ENCODE measurements at regions not wholly inside any gene's neighbourhood (a gene's known extent, or its start where the extent isn't known, plus 50 kb on each side); places are given as distances from the start of the nearest gene placed in this dataset.

GRCh38 chr1:118788463-118788862, 199.7 kb downstream of the TBX15 start:
- TF ChIP-seq, protein P1, sequence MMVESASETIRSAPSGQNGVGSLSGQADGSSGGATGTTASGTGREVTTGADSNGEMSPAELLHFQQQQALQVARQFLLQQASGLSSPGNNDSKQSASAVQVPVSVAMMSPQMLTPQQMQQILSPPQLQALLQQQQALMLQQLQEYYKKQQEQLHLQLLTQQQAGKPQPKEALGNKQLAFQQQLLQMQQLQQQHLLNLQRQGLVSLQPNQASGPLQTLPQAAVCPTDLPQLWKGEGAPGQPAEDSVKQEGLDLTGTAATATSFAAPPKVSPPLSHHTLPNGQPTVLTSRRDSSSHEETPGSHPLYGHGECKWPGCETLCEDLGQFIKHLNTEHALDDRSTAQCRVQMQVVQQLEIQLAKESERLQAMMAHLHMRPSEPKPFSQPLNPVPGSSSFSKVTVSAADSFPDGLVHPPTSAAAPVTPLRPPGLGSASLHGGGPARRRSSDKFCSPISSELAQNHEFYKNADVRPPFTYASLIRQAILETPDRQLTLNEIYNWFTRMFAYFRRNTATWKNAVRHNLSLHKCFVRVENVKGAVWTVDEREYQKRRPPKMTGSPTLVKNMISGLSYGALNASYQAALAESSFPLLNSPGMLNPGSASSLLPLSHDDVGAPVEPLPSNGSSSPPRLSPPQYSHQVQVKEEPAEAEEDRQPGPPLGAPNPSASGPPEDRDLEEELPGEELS (CRISPR knock-in tag; IDR thresholded peaks at IDR 0.05): no peak
- TF ChIP-seq NR2F1 (CRISPR knock-in tag; IDR thresholded peaks at IDR 0.05) (no peak), ZNF674 (CRISPR knock-in tag; IDR thresholded peaks at IDR 0.05; ENCODE audit: low read depth) (no peak), THAP11 (CRISPR knock-in tag; IDR thresholded peaks at IDR 0.05) (no peak), ZNF549 (CRISPR knock-in tag; IDR thresholded peaks at IDR 0.05) (no peak), EP300 (IDR thresholded peaks at IDR 0.05; ENCODE audit: low read depth in 2 of 2, low read length in 2 of 2) (no peak), EP300 (CRISPR knock-in tag; IDR thresholded peaks at IDR 0.05; ENCODE audit: borderline replicate concordance) (no peak), GABPA (IDR thresholded peaks at IDR 0.05; ENCODE audit: low read depth, low read length) (no peak), GABPA (CRISPR knock-in tag; IDR thresholded peaks at IDR 0.05; ENCODE audit: low read depth) (no peak), ZNF253 (CRISPR knock-in tag; IDR thresholded peaks at IDR 0.05; ENCODE audit: borderline replicate concordance) (no peak), ZZZ3 (CRISPR knock-in tag; IDR thresholded peaks at IDR 0.05; ENCODE audit: borderline replicate concordance) (no peak), RNF2 (conservative IDR thresholded peaks at IDR 0.05; ENCODE audit: low read depth) (no peak), SKIL (CRISPR knock-in tag; IDR thresholded peaks at IDR 0.05; ENCODE audit: borderline replicate concordance) (no peak)
- TF ChIP-seq, protein P2, sequence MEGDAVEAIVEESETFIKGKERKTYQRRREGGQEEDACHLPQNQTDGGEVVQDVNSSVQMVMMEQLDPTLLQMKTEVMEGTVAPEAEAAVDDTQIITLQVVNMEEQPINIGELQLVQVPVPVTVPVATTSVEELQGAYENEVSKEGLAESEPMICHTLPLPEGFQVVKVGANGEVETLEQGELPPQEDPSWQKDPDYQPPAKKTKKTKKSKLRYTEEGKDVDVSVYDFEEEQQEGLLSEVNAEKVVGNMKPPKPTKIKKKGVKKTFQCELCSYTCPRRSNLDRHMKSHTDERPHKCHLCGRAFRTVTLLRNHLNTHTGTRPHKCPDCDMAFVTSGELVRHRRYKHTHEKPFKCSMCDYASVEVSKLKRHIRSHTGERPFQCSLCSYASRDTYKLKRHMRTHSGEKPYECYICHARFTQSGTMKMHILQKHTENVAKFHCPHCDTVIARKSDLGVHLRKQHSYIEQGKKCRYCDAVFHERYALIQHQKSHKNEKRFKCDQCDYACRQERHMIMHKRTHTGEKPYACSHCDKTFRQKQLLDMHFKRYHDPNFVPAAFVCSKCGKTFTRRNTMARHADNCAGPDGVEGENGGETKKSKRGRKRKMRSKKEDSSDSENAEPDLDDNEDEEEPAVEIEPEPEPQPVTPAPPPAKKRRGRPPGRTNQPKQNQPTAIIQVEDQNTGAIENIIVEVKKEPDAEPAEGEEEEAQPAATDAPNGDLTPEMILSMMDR (CRISPR knock-in tag; IDR thresholded peaks at IDR 0.05): no peak
